HG03103 (cell line): ENCODE measurements at regions not wholly inside any gene's neighbourhood (a gene's known extent, or its start where the extent isn't known, plus 50 kb on each side); places are given as distances from the start of the nearest gene placed in this dataset.
"Not testable (repeated sequence)": the region's sequence is repeated elsewhere in the genome, so short reads cannot be mapped to it uniquely, and the experiment has no call there.

Experiments
- ATAC-seq: cut with Tn5 transposase; IDR thresholded peaks from one replicate; pipeline ENCODE4 v1.9.1; 2021; ENCODE audit warnings: low read depth; ENCODE audit not compliant: unreplicated experiment

- ATAC-seq, result no peak
Measured at GRCh38 chr11:42669248-42669976, 642.4 kb upstream of the API5 start.

- ATAC-seq, result no peak
Measured at GRCh38 chr11:42674436-42674835, 637.4 kb upstream of the API5 start.

GRCh38 chr11:42707541-42707940 lies 604.3 kb upstream of the API5 start:
- ATAC-seq, result no peak

GRCh38 chr11:42709216-42709615 lies 602.6 kb upstream of the API5 start:
- no peak for ATAC-seq

- ATAC-seq, result no peak
Measured at GRCh38 chr11:42713279-42713678, 598.5 kb upstream of the API5 start.

GRCh38 chr11:42713753-42714152 lies 598.0 kb upstream of the API5 start:
- ATAC-seq, result no peak

GRCh38 chr11:42720716-42721563 lies 590.9 kb upstream of the API5 start:
- no peak for ATAC-seq

GRCh38 chr11:42727879-42728278 lies 583.9 kb upstream of the API5 start:
- no peak for ATAC-seq

GRCh38 chr11:42762348-42762747 lies 549.4 kb upstream of the API5 start:
- ATAC-seq, result no peak

GRCh38 chr11:42764936-42765335 lies 546.9 kb upstream of the API5 start:
- no peak for ATAC-seq

- no peak for ATAC-seq
Measured at GRCh38 chr11:42768576-42768975, 543.2 kb upstream of the API5 start.

GRCh38 chr11:42770444-42771065 lies 541.2 kb upstream of the API5 start:
- ATAC-seq, result no peak

GRCh38 chr11:42772886-42773285 lies 538.9 kb upstream of the API5 start:
- no peak for ATAC-seq

- ATAC-seq, result no peak
Measured at GRCh38 chr11:42773729-42774128, 538.1 kb upstream of the API5 start.

- no peak for ATAC-seq
Measured at GRCh38 chr11:42774567-42774966, 537.2 kb upstream of the API5 start.

GRCh38 chr11:42777776-42778175 lies 534.0 kb upstream of the API5 start:
- no peak for ATAC-seq

- ATAC-seq, result no peak
Measured at GRCh38 chr11:42778193-42778592, 533.6 kb upstream of the API5 start.

GRCh38 chr11:42779555-42779954 lies 532.2 kb upstream of the API5 start:
- ATAC-seq, result no peak

- ATAC-seq, result no peak
Measured at GRCh38 chr11:42786981-42787380, 524.8 kb upstream of the API5 start.

GRCh38 chr11:42795483-42795882 lies 516.3 kb upstream of the API5 start:
- not testable (repeated sequence) for ATAC-seq

- no peak for ATAC-seq
Measured at GRCh38 chr11:42800041-42800440, 511.8 kb upstream of the API5 start.
